HL-60 (cell line): ENCODE measurements at regions not wholly inside any gene's neighbourhood (a gene's known extent, or its start where the extent isn't known, plus 50 kb on each side); places are given as distances from the start of the nearest gene placed in this dataset.

Experiments
- CTCF ChIP-seq: IDR thresholded peaks from one replicate; pipeline ENCODE4 v1.5.1; 2011; ENCODE audit warnings: low read length, control low read depth, inconsistent platforms; ENCODE audit not compliant: insufficient read depth
- GABPA ChIP-seq: IDR thresholded peaks from 2 replicates; pipeline ENCODE4 v1.6.1; 2012; ENCODE audit warnings: low read depth
- POLR2AphosphoS5 ChIP-seq: IDR thresholded peaks from 2 replicates; pipeline ENCODE4 v1.6.1; 2012; ENCODE audit warnings: low read depth
- REST ChIP-seq: IDR thresholded peaks from 2 replicates; pipeline ENCODE4 v1.6.1; 2012; ENCODE audit warnings: low read depth; ENCODE audit not compliant: insufficient replicate concordance
- SPI1 ChIP-seq: IDR thresholded peaks from 2 replicates; pipeline ENCODE4 v1.6.1; 2012; ENCODE audit warnings: low read depth, mild to moderate bottlenecking, borderline replicate concordance

GRCh38 chr10:108307925-108308312, 1143.4 kb upstream of the SORCS1 start:
- no peak for TF ChIP-seq CTCF
- no peak for TF ChIP-seq SPI1
- TF ChIP-seq REST = no peak
- no peak for TF ChIP-seq GABPA
- TF ChIP-seq POLR2AphosphoS5 = no peak
